ENCODE measurements at regions not wholly inside any gene's neighbourhood (a gene's known extent, or its start where the extent isn't known, plus 50 kb on each side); places are given as distances from the start of the nearest gene placed in this dataset.

- in situ Hi-C loops (cut with MboI; ENCODE audit: low pct_ligation_motif_present in 1 of 4, low pct_unique_long_range_greater_than_20kb in 1 of 4, low sequenced_read_pairs in 3 of 4) = no loop called here
- no peaks in the 10 kb centered on the region for H3K27me3 ChIP-seq
- H3K27ac ChIP-seq = no peak overlapping the region
- intact Hi-C loops (cut with DNase I; ENCODE audit: low total_unique reads) = no loop called here
- no peak for DNase-seq
- H3K36me3 ChIP-seq = no peaks in the 10 kb centered on the region
- H3K9me3 ChIP-seq = no peaks in the 10 kb centered on the region
- no peak for TF ChIP-seq CTCF (IDR thresholded peaks at IDR 0.05)
- TF ChIP-seq POLR2A (IDR thresholded peaks at IDR 0.05) = no peak
- no peak for TF ChIP-seq EP300 (IDR thresholded peaks at IDR 0.05; ENCODE audit: low read depth)
- TF ChIP-seq POLR2AphosphoS5 (IDR thresholded peaks at IDR 0.05) = no peak
- no peaks in the 10 kb centered on the region for H3K4me1 ChIP-seq
- no peak overlapping the region for H3K4me3 ChIP-seq
These were observed 141.6 kb upstream of the NPY2R start for GRCh38 chr4:155066871-155067270.

GRCh38 chr4:155071962-155072361 lies 136.5 kb upstream of the NPY2R start:
- Histone ChIP-seq H3K4me1 (no peaks in the 10 kb centered on the region), H3K9me3 (no peaks in the 10 kb centered on the region), H3K27ac (no peak overlapping the region), H3K27me3 (no peaks in the 10 kb centered on the region), H3K36me3 (no peaks in the 10 kb centered on the region), H3K4me3 (no peak overlapping the region)
- TF ChIP-seq EP300 (IDR thresholded peaks at IDR 0.05; ENCODE audit: low read depth) (no peak), POLR2A (IDR thresholded peaks at IDR 0.05) (no peak), POLR2AphosphoS5 (IDR thresholded peaks at IDR 0.05) (no peak), CTCF (IDR thresholded peaks at IDR 0.05) (no peak)
- DNase-seq = no peak
- intact Hi-C loops (cut with DNase I; ENCODE audit: low total_unique reads) (no loop called here), in situ Hi-C loops (cut with MboI; ENCODE audit: low pct_ligation_motif_present in 1 of 4, low pct_unique_long_range_greater_than_20kb in 1 of 4, low sequenced_read_pairs in 3 of 4) (no loop called here)
- WGBS, 2 donors (ENCODE audit: low coverage in 1 of 2) = 95 to 97% methylated on average over 2 of the region's 2 CpGs

GRCh38 chr4:155072417-155072816 lies 136.0 kb upstream of the NPY2R start:
- Histone ChIP-seq H3K27me3 (no peaks in the 10 kb centered on the region), H3K4me1 (no peaks in the 10 kb centered on the region), H3K9me3 (no peaks in the 10 kb centered on the region), H3K36me3 (no peaks in the 10 kb centered on the region), H3K4me3 (no peak overlapping the region), H3K27ac (no peak overlapping the region)
- in situ Hi-C loops (cut with MboI; ENCODE audit: low pct_ligation_motif_present in 1 of 4, low pct_unique_long_range_greater_than_20kb in 1 of 4, low sequenced_read_pairs in 3 of 4) = no loop called here
- TF ChIP-seq CTCF (IDR thresholded peaks at IDR 0.05) (no peak), EP300 (IDR thresholded peaks at IDR 0.05; ENCODE audit: low read depth) (no peak), POLR2A (IDR thresholded peaks at IDR 0.05) (no peak), POLR2AphosphoS5 (IDR thresholded peaks at IDR 0.05) (no peak)
- 62 to 77% methylated on average over 3 to 4 of the region's 4 CpGs for WGBS, 2 donors (ENCODE audit: low coverage in 1 of 2)
- DNase-seq = no peak
- intact Hi-C loops (cut with DNase I; ENCODE audit: low total_unique reads) = no loop called here

- DNase-seq = no peak
- no peaks in the 10 kb centered on the region for H3K27me3 ChIP-seq
- intact Hi-C loops (cut with DNase I; ENCODE audit: low total_unique reads) (no loop called here), in situ Hi-C loops (cut with MboI; ENCODE audit: low pct_ligation_motif_present in 1 of 4, low pct_unique_long_range_greater_than_20kb in 1 of 4, low sequenced_read_pairs in 3 of 4) (no loop called here)
- 50 to 53% methylated on average over 3 of the region's 3 CpGs for WGBS, 2 donors (ENCODE audit: low coverage in 1 of 2)
- TF ChIP-seq POLR2AphosphoS5 (IDR thresholded peaks at IDR 0.05) (no peak), EP300 (IDR thresholded peaks at IDR 0.05; ENCODE audit: low read depth) (no peak), POLR2A (IDR thresholded peaks at IDR 0.05) (no peak), CTCF (IDR thresholded peaks at IDR 0.05) (no peak)
- H3K4me3 ChIP-seq = no peak overlapping the region
- no peaks in the 10 kb centered on the region for H3K36me3 ChIP-seq
- H3K27ac ChIP-seq = no peak overlapping the region
- H3K4me1 ChIP-seq = no peaks in the 10 kb centered on the region
- H3K9me3 ChIP-seq = no peaks in the 10 kb centered on the region
These were observed 134.6 kb upstream of the NPY2R start for GRCh38 chr4:155073852-155074251.
